ENCODE measurements at regions not wholly inside any gene's neighbourhood (a gene's known extent, or its start where the extent isn't known, plus 50 kb on each side); places are given as distances from the start of the nearest gene placed in this dataset.

- TF ChIP-seq CTCF (IDR thresholded peaks at IDR 0.05; ENCODE audit: insufficient read depth, low read length) = no peak
- no peak overlapping the region for H3K4me3 ChIP-seq (ENCODE audit: low read depth, low read length)
- DNase-seq (ENCODE audit: low read depth) = no peak
Measured at GRCh38 chr2:83837823-83838222, 621.3 kb downstream of the SUCLG1 start.

GRCh38 chr2:83827618-83828017, 631.5 kb downstream of the SUCLG1 start:
- DNase-seq (ENCODE audit: low read depth) = no peak
- no peak for TF ChIP-seq CTCF (IDR thresholded peaks at IDR 0.05; ENCODE audit: insufficient read depth, low read length)
- no peak overlapping the region for H3K4me3 ChIP-seq (ENCODE audit: low read depth, low read length)

GRCh38 chr2:83826577-83826976, 632.5 kb downstream of the SUCLG1 start:
- TF ChIP-seq CTCF (IDR thresholded peaks at IDR 0.05; ENCODE audit: insufficient read depth, low read length) = no peak
- no peak overlapping the region for H3K4me3 ChIP-seq (ENCODE audit: low read depth, low read length)
- DNase-seq (ENCODE audit: low read depth) = no peak

GRCh38 chr2:83823229-83823628, 635.9 kb downstream of the SUCLG1 start:
- no peak for TF ChIP-seq CTCF (IDR thresholded peaks at IDR 0.05; ENCODE audit: insufficient read depth, low read length)
- no peak for DNase-seq (ENCODE audit: low read depth)
- no peak overlapping the region for H3K4me3 ChIP-seq (ENCODE audit: low read depth, low read length)

GRCh38 chr2:83817511-83817910, 641.6 kb downstream of the SUCLG1 start:
- peak; percentile 0 for DNase-seq (ENCODE audit: low read depth)
- no peak overlapping the region for H3K4me3 ChIP-seq (ENCODE audit: low read depth, low read length)
- no peak for TF ChIP-seq CTCF (IDR thresholded peaks at IDR 0.05; ENCODE audit: insufficient read depth, low read length)

GRCh38 chr2:83808878-83809277, 650.2 kb downstream of the SUCLG1 start:
- H3K4me3 ChIP-seq (ENCODE audit: low read depth, low read length) = no peak overlapping the region
- no peak for DNase-seq (ENCODE audit: low read depth)
- no peak for TF ChIP-seq CTCF (IDR thresholded peaks at IDR 0.05; ENCODE audit: insufficient read depth, low read length)

- no peak overlapping the region for H3K4me3 ChIP-seq (ENCODE audit: low read depth, low read length)
- TF ChIP-seq CTCF (IDR thresholded peaks at IDR 0.05; ENCODE audit: insufficient read depth, low read length) = no peak
Measured at GRCh38 chr2:83802604-83803003, 656.5 kb downstream of the SUCLG1 start.

More at GRCh38 chr2:83802604-83803003, 656.5 kb downstream of the SUCLG1 start:
- no peak for DNase-seq (ENCODE audit: low read depth)

Data from fibroblast of the aortic adventitia (primary cell).